ENCODE measurements at regions not wholly inside any gene's neighbourhood (a gene's known extent, or its start where the extent isn't known, plus 50 kb on each side); places are given as distances from the start of the nearest gene placed in this dataset.
"Not testable (repeated sequence)": the region's sequence is repeated elsewhere in the genome, so short reads cannot be mapped to it uniquely, and the experiment has no call there.

DNA sequence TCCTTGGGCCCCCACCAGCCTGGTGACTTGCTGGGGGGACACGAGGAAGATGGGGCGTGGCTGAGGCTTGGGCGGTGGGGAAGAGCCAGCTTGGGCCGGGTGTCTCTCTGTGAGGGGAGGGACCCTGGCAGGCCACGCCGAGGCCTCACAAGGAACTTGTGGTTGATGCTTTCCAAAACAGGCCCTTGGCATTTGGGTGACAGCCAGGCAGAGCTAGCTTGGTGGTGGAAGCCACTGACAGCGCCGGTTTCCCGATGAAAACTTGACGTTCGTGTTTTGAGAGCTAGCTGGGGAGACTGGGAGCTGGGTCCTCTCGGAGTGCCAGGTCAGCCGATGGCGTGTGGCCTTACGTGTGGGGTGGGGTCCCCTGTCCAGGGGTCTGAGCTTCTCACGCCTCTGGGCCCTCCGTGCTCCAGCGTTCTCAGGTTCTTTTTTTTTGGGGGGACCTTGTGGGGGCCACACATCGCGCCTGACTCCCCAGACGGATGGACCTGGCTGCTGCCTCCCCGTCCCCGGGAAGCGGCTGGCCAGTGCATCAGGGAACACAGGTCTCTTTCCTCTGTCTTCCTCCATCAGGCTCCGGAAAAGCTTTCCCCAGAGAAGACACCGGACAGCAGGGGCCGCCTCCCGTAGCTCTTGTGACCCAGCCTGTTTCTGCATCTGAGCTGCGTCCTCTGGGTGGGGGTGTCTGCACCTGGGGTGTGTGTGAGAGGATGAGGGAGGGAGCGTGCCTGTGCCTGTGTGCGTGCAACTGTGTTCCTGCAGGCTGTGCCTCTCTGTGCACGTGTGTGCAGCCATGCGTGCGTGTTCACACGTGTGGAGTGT, 129.3 kb upstream of the LPCAT1 start:
- peak; percentile 48 for DNase-seq (ENCODE audit: low spot score)

DNA sequence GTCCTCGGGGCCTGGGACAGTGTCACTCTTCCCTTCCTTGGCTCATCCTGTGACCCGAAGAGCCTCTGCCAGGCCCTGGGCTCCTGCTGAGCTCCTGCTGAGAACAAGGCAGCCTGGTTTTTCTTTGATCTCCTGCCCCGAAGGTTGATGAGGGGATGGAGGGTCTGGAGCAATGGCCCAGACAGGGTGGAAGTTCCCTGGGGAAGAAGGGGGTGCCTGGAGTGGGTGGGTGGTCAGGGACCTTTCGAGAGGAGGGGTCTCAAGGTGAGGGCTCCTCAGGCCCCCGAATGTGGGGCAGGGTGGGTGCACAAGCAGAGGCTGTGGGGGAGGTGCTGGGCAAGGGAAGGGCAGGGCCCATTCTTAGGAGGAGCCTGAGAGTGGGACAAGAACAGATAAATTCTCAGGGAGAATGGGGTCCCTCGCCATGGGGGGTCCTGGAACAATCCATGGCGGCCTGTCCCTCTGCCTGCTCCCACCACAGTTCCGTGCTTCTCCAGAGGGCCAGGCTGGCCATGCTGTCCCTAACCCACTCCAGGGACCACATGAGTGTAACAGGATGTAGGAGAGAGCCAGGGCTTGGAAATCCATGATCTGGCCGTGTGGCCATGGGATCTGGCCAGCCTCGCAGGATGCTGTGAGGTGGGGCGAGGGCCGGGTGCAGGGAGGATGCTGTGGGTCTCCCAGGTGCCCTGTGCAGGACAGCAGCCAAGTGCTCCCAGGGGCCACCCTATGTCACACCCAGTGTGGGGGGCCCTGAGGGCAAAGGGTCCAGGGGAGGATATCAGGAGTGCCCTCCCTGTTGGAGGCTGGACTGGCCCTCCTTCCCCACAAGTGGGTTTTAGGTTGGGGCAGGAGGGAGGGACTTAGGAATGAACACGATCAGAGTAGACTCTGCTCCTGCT, 128.5 kb upstream of the LPCAT1 start:
- DNase-seq (ENCODE audit: low spot score): no peak

GRCh38 chr5:1651250-1651649, 127.5 kb upstream of the LPCAT1 start:
- DNase-seq (ENCODE audit: low spot score): no peak

DNA sequence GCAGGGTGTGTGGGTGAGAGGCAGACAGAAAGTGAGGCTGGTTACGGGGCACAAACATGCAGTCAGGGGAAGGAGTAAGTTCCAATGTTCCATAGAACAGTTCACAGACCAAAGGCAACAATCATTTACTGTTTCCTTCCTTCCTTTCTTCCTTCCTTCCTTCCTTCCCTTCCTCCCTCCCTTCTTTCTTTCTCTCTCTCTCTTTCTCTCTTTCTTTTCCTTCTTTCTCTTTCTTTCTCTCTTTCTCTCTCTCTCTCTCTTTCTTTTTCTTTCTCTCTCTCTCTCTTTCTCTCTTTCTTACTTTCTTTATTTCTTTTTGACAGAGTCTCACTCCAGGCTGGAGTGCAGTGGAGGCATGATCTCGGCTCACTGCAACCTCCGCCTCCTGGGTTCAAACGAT, 125.8 kb upstream of the LPCAT1 start:
- DNase-seq (ENCODE audit: low spot score): no peak

DNA sequence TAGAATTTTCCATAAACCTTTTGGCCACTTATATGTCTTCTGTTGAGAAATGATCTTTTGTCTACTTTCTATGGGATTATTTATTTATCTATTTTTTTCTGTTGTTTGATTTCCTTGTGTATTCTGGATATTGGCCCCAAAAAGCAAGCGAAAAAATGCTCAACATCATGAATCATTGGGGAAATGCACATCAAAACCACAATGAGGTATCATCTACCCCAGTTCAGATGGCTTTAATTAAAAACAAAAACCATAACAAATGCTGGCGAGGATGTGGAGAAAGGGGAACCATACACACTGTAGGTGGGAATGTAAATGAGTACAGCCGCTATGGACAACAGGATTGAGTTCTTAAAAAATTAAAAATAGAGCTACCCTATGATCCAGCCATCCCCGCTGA, 125.0 kb upstream of the LPCAT1 start:
- DNase-seq (ENCODE audit: low spot score): no peak

- DNase-seq (ENCODE audit: low spot score): no peak
Observed at GRCh38 chr5:1647580-1647979, 123.8 kb upstream of the LPCAT1 start.

DNA sequence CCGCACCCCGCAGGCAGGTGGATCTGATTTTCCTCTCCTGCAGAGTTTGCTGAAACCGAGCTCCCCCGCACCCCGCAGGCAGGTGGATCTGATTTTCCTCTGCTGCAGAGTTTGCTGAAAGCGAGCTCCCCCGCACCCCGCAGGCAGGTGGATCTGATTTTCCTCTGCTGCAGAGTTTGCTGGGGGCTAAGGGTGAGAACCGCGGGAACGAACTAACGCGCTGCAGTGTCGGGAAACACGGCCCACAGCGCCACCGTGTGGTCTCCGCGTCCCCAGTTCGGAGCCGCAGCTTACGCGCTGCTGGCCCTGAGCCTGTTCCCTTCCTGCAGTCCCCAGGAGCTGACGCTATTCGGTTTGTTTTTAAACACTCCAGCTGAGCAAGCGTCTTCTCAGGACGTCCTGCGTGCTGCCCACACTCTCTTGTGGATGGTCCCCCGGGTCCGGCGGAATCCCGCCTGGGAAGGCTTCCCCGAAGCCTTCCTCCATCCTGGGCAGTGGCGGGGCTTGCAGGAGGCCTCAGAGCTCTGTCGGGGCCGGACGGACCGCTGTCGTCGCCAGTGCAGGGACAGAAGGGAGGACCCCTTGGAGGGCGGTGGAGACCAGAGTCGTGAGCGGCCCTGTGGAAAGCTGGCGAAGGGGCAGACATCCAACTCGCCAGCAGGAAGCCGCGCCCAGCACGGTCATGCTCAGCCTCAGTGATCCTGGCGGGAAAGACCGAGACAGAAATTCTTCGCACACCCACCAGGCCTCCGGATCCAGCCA, 121.2 kb upstream of the LPCAT1 start:
- peak; percentile 84 for DNase-seq (ENCODE audit: low spot score)

GRCh38 chr5:1644393-1644809, 120.6 kb upstream of the LPCAT1 start:
- DNase-seq (ENCODE audit: low spot score): not testable (repeated sequence)

DNA sequence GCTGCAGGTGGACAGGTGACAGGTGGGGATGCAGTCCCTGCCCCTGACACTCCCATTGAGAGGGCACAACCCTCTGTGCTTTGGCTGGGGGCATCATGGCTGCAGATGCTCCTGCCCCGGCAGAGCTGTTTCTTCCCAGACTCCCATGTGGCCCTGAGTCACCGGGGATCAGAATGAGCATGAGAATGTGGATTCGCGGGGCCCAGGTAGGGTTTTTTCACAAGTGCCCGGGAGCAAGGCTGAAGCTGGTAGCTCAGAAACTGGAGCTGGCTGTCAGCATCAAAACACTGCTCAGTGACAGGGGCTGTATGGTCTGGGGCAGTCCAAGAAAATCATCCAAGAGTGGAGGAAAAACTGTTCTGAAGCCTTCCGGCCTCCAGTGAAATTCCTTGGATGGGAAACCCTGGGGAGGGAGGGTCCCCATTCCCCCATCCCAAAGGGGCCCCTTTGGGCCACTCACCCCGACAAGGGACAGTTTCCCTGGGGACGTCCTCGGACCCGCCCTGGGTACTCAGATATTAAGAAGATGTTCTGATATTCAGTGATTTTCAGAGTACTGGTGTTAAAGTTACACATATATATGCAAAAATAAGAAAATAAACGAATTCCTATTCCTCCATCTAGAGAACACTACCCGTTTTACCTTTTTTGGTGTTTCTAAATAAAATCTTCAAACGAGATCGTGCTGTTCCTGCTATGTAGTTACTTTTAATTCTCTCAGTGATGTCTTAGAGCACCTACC, 120.1 kb upstream of the LPCAT1 start:
- no peak for DNase-seq (ENCODE audit: low spot score)

DNA sequence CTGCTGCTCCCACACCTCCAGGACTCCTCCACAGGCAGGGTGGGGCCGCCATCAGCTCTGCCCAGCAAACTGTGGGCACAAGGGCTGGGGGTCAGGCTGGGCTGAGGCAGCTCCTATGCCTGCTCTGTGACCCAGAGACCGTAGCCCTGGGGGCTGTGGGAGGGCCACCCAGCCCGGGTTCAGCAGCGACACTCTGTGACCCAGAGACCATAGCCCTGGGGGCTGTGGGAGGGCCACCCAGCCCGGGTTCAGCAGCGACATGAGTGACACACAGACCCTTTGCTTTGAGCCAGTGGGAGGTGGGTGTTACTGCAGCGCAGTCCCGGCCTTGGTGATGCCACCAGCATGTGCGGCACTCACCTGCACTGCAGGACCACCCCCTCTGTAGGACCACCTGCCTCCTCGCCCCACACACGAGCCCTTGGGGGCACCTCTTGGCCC, 118.9 kb upstream of the LPCAT1 start:
- DNase-seq (ENCODE audit: low spot score): no peak

DNA sequence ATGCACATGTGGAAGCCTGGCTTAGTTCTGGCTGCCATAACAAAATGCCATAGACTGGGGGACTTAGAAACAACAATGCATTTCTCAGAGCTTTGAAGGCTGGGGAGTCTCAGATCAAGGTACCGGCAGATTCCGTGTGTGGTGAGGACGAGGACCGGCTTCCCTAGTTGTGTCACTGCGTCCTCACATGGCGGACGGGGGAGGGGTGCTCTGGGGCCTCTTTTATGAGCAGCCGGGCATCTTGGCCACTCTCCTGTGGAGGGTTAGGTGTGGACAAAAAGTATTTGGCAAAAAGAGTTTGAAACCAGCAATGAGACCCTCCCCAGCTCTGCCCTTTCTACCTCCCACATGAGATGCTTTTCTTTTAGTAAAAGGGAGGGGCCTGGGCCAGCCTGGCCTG, 118.5 kb upstream of the LPCAT1 start:
- no peak for DNase-seq (ENCODE audit: low spot score)

GRCh38 chr5:1641560-1642166, 117.9 kb upstream of the LPCAT1 start:
- DNase-seq (ENCODE audit: low spot score): peak; percentile 91

- no peak for DNase-seq (ENCODE audit: low spot score)
Observed at GRCh38 chr5:1641041-1641440, 117.3 kb upstream of the LPCAT1 start.

DNA sequence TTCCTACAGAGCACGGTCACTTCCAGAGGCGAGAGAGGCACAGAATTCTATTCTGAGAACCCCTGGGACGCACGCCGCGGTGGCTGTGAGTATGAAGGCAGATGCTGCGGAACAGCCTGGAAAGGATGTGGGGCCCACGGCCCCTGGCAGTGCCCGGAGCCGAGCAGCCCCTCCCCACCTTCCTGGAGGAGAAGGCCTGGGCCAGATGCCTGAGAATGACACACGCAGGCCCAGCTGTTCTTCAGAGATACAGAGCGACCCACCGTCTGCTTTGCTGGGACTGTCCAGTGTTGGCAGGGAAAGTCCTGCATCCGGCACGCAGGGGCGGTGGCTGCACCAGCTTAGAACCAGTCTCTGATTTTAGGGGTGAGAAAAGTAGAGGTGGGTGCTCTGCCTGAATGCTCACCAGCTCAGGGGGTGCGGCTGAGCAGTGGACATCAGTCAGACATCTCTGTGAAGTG, 116.7 kb upstream of the LPCAT1 start:
- DNase-seq (ENCODE audit: low spot score): no peak

DNA sequence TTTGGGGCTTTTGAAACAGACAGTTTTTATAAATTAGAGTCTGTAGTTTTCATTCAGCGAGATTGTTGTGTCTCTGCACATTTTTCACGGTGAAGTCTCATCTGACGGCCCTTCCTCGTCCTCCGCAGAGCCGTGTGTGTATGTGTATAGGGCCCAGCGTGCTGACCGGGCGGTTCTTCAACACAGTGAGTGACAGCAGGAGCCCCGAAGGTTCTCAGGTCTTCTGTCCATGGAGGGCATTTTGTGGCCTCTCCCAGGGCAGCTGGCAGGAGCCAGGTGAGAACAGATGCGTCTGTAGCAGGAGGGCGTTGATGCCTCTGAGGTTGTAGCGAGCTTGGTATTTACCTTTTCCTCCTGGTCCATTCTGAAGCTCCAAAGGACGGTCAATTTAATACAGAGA, 116.0 kb upstream of the LPCAT1 start:
- no peak for DNase-seq (ENCODE audit: low spot score)

DNA sequence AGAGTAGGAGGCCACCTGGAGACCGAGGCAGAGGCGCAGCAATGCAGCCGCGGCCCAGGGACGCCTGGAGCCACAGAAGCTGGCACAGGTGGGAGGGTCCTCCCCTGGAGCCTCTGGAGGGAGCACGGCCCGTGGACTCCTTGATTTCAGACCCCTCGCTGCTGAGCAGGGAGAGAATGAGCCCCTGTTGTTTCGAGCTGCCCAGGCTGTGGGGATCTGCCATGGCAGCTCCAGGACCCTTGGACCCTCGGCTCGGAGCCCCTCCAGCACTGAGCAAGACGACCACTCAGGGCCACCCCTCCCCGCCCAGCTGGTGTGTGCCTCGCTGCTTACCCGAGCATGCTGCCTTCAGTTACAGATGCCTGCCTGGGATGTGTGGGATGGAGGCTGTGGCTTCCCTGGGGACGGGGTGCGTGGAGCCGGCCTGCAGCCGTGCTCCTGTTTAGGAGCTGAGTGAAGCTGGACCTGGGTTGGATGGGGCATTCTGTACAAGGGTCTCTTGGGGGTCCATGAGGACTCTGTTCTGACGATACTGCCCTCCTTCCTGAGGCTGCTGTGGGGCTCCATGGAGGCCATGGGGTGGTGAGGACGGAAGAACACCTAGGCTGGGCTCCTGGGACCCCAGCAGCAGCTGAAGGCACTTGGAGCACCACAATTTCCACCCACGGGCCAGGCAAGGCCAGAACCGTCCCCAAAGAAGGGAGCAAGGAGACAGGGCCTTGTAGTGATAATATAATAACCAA, 115.1 kb upstream of the LPCAT1 start:
- DNase-seq (ENCODE audit: low spot score): no peak

GRCh38 chr5:1637639-1638481, 114.1 kb upstream of the LPCAT1 start:
- no peak for DNase-seq (ENCODE audit: low spot score)

GRCh38 chr5:1636981-1637638, 113.3 kb upstream of the LPCAT1 start:
- no peak for DNase-seq (ENCODE audit: low spot score)

All from H4 (cell line).